Transverse colon (tissue), 4 donors: ENCODE measurements at regions not wholly inside any gene's neighbourhood (a gene's known extent, or its start where the extent isn't known, plus 50 kb on each side); places are given as distances from the start of the nearest gene placed in this dataset.

Experiments
- DNase-seq: peaks from one replicate; pipeline ENCODE4 v3.0.0-alpha.2; 2019
- H3K27ac ChIP-seq, 4 donors: fragments of 200-600 bp; sonication (generic); 2 replicates each; pipeline ENCODE4 v1.5.1; 2016 to 2018; ENCODE audit warnings: inconsistent platforms in 4 of 4
- H3K27me3 ChIP-seq: fragments of 200-600 bp; sonication (generic); 2 replicates; pipeline ENCODE4 v1.5.1; 2017; ENCODE audit warnings: inconsistent platforms
- H3K36me3 ChIP-seq, 4 donors: fragments of 200-600 bp; sonication (generic); 2 replicates each; pipeline ENCODE4 v1.5.1; 2017 to 2019; ENCODE audit warnings: inconsistent platforms in 4 of 4
- H3K4me1 ChIP-seq, 4 donors: fragments of 200-600 bp; sonication (generic); 2 replicates each; pipeline ENCODE4 v1.5.1; 2017 to 2020; ENCODE audit warnings: inconsistent platforms in 4 of 4
- H3K4me3 ChIP-seq, 4 donors: fragments of 200-600 bp; sonication (generic); 1 replicate in 1 of 4; 2 replicates in 3 of 4; pipeline versions ENCODE4 v1.5.1 to v1.6.1; 2017 to 2019; ENCODE audit warnings: inconsistent platforms in 4 of 4
- H3K9me3 ChIP-seq, 2 donors: fragments of 200-600 bp; sonication (generic); 2 replicates each; pipeline ENCODE4 v1.5.1; 2017 to 2019; ENCODE audit warnings: inconsistent platforms in 2 of 2
- EP300 ChIP-seq: sonication (generic); formaldehyde crosslinking; IDR thresholded peaks from one replicate; pipeline ENCODE4 v1.6.1; 2017; ENCODE audit warnings: antibody characterized with exemption, low read depth
- POLR2A ChIP-seq: fragments of 450-650 bp; IDR thresholded peaks from one replicate; pipeline ENCODE4 v1.6.1; 2016; ENCODE audit warnings: antibody characterized with exemption, mild to moderate bottlenecking, moderate library complexity
- POLR2AphosphoS5 ChIP-seq, 3 donors: sonication (generic); formaldehyde crosslinking; IDR thresholded peaks; one replicate each; pipeline ENCODE4 v1.6.1; 2016; ENCODE audit warnings: antibody characterized with exemption in 3 of 3
- WGBS, 2 donors: methylation state at CpG; one replicate each; pipeline ENCODE4 v1.1.5; 2018; ENCODE audit warnings: low coverage in 1 of 2; 5-methylcytosine and 5-hydroxymethylcytosine counted together
- in situ Hi-C, 4 donors: fragments of 200-750 bp; cut with MboI; loops; one replicate each; pipeline versions ENCODE4 v1.15.0 to v1.15.1; 2017; ENCODE audit warnings: low sequenced_read_pairs in 3 of 4, low pct_ligation_motif_present in 1 of 4, low pct_unique_long_range_greater_than_20kb in 1 of 4
- intact Hi-C: fragments of 100-400 bp; cut with DNase I; formaldehyde crosslinking; loops from one replicate; pipeline ENCODE4 v1.15.1; 2023; ENCODE audit warnings: low total_unique reads
- TF ChIP-seq, protein P1 (sequence below), 5 experiments: fragments of 200-600 bp in 3 of 5; fragments of 450-650 bp in 2 of 5; sonication (generic) in 3 of 5; IDR thresholded peaks; 1 replicate in 2 of 5; 2 replicates in 3 of 5; pipeline ENCODE4 v1.5.1; 2016 to 2017; ENCODE audit warnings: antibody characterized with exemption in 5 of 5, inconsistent platforms in 3 of 5, mild to moderate bottlenecking in 2 of 5, moderate library complexity in 1 of 5

DNA sequence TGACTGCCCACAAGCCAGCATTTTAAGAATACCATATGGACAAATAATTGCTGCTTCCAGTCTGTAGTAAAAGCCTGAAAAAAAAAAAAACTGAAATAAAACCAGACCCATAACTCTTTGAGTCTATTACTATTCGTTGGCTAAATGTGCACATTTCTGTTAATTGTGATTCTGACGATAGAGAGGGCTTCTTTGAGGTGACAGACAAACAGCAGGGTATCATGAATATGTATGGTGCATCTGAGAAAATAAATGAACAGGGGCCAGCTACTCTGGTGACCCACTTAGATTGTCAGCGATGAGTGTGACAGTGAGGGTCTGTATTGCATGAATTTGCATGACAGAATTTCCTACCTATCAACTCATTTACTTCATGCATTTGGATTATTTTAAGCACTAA, 427.8 kb upstream of the SOX11 start:
- H3K27ac ChIP-seq, result no peak overlapping the region
- H3K9me3 ChIP-seq, result peaks cover 4 to 5% of the 10 kb centered on the region in 2 donors
- H3K36me3 ChIP-seq, result no peaks in the 10 kb centered on the region
- 54 to 62% methylated on average over 3 of the region's 3 CpGs for WGBS, 2 donors
- no peaks in the 10 kb centered on the region for H3K27me3 ChIP-seq
- TF ChIP-seq POLR2A, result no peak
- TF ChIP-seq, protein P1, sequence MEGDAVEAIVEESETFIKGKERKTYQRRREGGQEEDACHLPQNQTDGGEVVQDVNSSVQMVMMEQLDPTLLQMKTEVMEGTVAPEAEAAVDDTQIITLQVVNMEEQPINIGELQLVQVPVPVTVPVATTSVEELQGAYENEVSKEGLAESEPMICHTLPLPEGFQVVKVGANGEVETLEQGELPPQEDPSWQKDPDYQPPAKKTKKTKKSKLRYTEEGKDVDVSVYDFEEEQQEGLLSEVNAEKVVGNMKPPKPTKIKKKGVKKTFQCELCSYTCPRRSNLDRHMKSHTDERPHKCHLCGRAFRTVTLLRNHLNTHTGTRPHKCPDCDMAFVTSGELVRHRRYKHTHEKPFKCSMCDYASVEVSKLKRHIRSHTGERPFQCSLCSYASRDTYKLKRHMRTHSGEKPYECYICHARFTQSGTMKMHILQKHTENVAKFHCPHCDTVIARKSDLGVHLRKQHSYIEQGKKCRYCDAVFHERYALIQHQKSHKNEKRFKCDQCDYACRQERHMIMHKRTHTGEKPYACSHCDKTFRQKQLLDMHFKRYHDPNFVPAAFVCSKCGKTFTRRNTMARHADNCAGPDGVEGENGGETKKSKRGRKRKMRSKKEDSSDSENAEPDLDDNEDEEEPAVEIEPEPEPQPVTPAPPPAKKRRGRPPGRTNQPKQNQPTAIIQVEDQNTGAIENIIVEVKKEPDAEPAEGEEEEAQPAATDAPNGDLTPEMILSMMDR (IDR thresholded peaks at IDR 0.05), result no peak
- no peak for TF ChIP-seq POLR2AphosphoS5 (IDR thresholded peaks at IDR 0.05)
- no peak for TF ChIP-seq EP300
- in situ Hi-C loops (no loop called here), intact Hi-C loops (no loop called here)
- H3K4me3 ChIP-seq, result no peak overlapping the region
- no peak for DNase-seq
- no peaks in the 10 kb centered on the region for H3K4me1 ChIP-seq

DNA sequence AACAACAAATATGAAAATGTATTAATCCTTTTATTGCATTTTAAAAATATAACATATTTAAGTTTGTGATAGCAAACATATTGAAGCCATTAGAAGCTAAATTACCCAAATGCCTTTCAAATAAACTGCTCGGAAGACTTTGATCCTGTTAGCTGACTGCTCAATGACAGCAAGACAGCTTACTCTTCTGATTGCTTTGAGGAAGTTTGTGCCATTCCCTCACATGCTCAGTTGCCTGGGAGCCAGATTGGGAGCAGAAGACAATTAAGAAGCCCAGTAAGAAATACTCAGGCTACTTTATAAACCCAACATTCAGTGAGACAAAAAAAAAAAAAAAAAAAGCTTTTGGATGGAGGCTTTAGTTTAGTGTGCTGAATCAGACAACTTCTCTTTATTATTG, 407.1 kb upstream of the SOX11 start:
- in situ Hi-C loops, result no loop called here
- H3K27ac ChIP-seq, result no peak overlapping the region
- H3K4me3 ChIP-seq, result no peak overlapping the region
- H3K9me3 ChIP-seq, result no peaks in the 10 kb centered on the region
- DNase-seq, result no peak
- no peaks in the 10 kb centered on the region for H3K27me3 ChIP-seq
- TF ChIP-seq, protein P1 (IDR thresholded peaks at IDR 0.05), result no peak
- TF ChIP-seq POLR2A (no peak), POLR2AphosphoS5 (IDR thresholded peaks at IDR 0.05) (no peak), EP300 (no peak)
- H3K4me1 ChIP-seq, result no peaks in the 10 kb centered on the region
- H3K36me3 ChIP-seq, result no peaks in the 10 kb centered on the region
- 73 to 79% methylated on average over 1 of the region's 1 CpG for WGBS, 2 donors
- intact Hi-C loops, result no loop called here

DNA sequence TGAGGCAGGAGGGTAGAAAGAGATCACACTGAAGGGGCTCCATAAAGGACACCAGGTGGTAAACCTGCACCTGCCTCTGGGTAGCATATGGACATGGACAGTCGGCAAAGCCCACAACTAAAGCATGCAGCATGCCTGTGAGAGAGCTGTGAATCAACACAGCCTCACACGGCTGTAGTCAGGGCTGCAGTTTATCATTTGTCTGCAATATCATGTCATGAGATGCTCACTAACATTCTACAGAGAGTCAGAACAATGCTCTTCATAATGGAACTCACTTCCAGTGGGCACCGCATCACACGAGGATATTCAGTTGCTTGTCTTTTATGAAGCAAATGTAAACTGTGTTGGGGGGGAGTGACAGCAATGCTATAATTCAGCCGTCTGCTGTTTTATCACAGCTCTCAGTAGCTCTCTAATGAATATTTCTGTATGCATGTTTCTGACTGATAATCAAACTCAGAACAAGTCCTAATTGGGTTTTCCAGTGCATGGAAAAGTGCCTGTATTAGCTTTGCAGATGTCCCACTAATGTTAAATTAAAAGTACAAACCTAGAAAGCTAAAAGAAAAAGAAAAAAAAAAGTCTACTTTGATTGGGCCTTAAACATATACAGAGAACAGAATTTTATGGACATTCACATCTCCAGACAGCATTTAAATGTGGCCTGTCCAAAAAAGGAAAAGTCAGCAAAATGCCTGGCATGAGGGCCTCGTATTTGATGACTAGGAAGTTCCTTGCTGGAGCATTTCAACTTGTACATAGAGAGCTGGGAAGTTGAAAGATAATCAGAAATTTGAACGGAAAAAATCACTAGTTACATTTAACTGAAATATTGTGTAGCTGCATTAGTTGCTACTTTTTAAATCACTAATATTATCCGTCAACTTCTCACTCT, 406.1 kb upstream of the SOX11 start:
- no peaks in the 10 kb centered on the region for H3K27me3 ChIP-seq
- H3K27ac ChIP-seq, result no peak overlapping the region
- TF ChIP-seq POLR2A, result no peak
- peak in 1 of 3 donors; percentile 8 for TF ChIP-seq POLR2AphosphoS5 (IDR thresholded peaks at IDR 0.05)
- no peaks in the 10 kb centered on the region for H3K36me3 ChIP-seq
- no peaks in the 10 kb centered on the region for H3K4me1 ChIP-seq
- no peak for DNase-seq
- H3K9me3 ChIP-seq, result no peaks in the 10 kb centered on the region
- H3K4me3 ChIP-seq, result no peak overlapping the region
- intact Hi-C loops, result no loop called here
- WGBS, 2 donors, result 52 to 53% methylated on average over 5 to 8 of the region's 8 CpGs
- in situ Hi-C loops, result no loop called here

DNA sequence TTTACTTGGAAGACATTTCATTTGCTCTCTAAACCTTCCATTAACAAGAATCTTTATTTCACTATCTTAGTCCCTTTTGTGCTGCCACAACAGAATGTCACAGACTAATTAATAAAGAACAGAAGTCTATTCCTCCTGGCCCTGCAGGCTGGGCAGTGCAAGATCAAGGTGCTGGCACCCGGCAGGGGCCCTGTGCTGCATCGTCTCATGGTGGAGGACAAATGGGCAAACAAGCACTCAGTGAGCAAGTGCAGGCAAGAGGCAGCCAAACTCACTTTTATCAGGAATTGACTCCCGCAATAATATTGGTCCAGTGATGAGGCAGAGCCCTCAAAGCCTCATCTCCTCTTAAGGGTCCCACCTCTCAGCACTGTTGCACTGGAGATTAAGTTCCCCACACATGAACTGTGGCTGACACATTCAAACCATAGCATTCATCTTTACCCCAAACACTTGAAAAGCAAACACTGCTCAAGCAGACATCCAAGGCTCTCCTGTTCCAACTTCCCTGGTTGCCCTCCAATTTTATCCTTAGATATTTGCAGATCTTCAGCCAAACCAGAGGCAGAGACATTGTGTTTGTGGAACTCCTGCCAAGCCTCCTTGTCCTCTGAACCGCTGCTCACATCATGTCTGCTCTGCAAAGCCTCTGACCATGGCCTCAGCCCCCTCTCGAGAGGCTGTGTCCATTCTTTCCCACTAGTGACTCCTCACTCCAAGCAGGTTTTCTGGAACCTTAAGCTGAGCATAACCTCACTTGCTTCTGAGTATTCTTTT, 404.4 kb upstream of the SOX11 start:
- H3K4me3 ChIP-seq, result no peak overlapping the region

More for the DNA sequence above, 404.4 kb upstream of the SOX11 start:
- intact Hi-C loops (no loop called here), in situ Hi-C loops (no loop called here)
- 45 to 56% methylated on average over 4 to 5 of the region's 5 CpGs for WGBS, 2 donors
- Histone ChIP-seq H3K27me3 (no peaks in the 10 kb centered on the region), H3K36me3 (no peaks in the 10 kb centered on the region), H3K27ac (peak overlapping the region in 2 of 4 donors; percentile 18 to 21), H3K4me1 (no peaks in the 10 kb centered on the region), H3K9me3 (no peaks in the 10 kb centered on the region)
- no peak for DNase-seq
- TF ChIP-seq, protein P1 (IDR thresholded peaks at IDR 0.05), result no peak
- TF ChIP-seq EP300 (no peak), POLR2AphosphoS5 (IDR thresholded peaks at IDR 0.05) (peak in 2 of 3 donors; percentile 16 to 32), POLR2A (no peak)
